Hepatocyte (in vitro differentiated cells): ENCODE measurements at regions not wholly inside any gene's neighbourhood (a gene's known extent, or its start where the extent isn't known, plus 50 kb on each side); places are given as distances from the start of the nearest gene placed in this dataset.

Experiments
- EZH2phosphoT487 ChIP-seq: fragments of 200-600 bp; sonication (generic); IDR thresholded peaks from one replicate; pipeline ENCODE4 v1.6.1; 2018; ENCODE audit warnings: antibody characterized with exemption, mild to moderate bottlenecking, low read depth, moderate library complexity; ENCODE audit not compliant: unreplicated experiment, severe bottlenecking
- TF ChIP-seq, protein P1 (sequence below): fragments of 200-600 bp; sonication (generic); IDR thresholded peaks from 2 replicates; pipeline ENCODE4 v1.5.1; 2016; ENCODE audit warnings: antibody characterized with exemption, mild to moderate bottlenecking; ENCODE audit not compliant: poor library complexity

DNA sequence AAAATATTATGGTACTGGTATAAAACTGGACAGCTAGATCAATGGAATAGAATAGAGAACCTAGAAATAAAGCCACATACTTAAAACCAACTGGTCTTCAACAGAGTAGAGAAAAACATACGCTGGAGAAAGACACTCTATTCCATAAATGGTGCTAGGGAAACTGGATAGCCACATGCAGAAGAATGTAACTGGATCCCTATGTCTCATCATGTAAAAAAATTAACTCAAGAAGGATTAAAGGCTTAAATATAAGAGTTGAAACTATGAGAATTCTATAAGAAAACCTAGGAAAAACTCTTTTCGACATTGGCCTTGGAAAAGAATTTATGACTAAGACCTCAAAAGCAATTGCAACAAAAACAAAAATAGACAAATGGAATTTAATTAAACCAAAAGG lies 114.6 kb downstream of the PCDH18 start:
- TF ChIP-seq, protein P1, sequence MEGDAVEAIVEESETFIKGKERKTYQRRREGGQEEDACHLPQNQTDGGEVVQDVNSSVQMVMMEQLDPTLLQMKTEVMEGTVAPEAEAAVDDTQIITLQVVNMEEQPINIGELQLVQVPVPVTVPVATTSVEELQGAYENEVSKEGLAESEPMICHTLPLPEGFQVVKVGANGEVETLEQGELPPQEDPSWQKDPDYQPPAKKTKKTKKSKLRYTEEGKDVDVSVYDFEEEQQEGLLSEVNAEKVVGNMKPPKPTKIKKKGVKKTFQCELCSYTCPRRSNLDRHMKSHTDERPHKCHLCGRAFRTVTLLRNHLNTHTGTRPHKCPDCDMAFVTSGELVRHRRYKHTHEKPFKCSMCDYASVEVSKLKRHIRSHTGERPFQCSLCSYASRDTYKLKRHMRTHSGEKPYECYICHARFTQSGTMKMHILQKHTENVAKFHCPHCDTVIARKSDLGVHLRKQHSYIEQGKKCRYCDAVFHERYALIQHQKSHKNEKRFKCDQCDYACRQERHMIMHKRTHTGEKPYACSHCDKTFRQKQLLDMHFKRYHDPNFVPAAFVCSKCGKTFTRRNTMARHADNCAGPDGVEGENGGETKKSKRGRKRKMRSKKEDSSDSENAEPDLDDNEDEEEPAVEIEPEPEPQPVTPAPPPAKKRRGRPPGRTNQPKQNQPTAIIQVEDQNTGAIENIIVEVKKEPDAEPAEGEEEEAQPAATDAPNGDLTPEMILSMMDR = no peak
- no peak for TF ChIP-seq EZH2phosphoT487
